Thoracic aorta (tissue), 2 donors: ENCODE measurements at regions not wholly inside any gene's neighbourhood (a gene's known extent, or its start where the extent isn't known, plus 50 kb on each side); places are given as distances from the start of the nearest gene placed in this dataset.

ENCODE experiments used
- ATAC-seq: fragments of 150-250 bp; one replicate; pipeline ENCODE4 v1.8.0; 2017; ENCODE audit warnings: low read depth; ENCODE audit not compliant: insufficient number of reproducible peaks, low FRiP score
- DNase-seq: peaks from one replicate; pipeline ENCODE4 v3.0.0-alpha.2; 2020; ENCODE audit warnings: low spot score
- H3K27ac ChIP-seq, 2 donors: fragments of 200-600 bp; sonication (generic); 1 replicate in 1 of 2; 2 replicates in 1 of 2; pipeline ENCODE4 v1.5.1; 2016; ENCODE audit warnings: mild to moderate bottlenecking in 2 of 2, moderate library complexity in 2 of 2
- H3K27me3 ChIP-seq: fragments of 200-600 bp; sonication (generic); replicated peaks from 2 replicates; pipeline ENCODE4 v1.6.0; 2016; ENCODE audit warnings: mild to moderate bottlenecking; ENCODE audit not compliant: insufficient read depth
- H3K36me3 ChIP-seq: fragments of 200-600 bp; sonication (generic); one replicate; pipeline ENCODE4 v1.5.1; 2016
- H3K4me1 ChIP-seq, 2 donors: fragments of 200-600 bp; sonication (generic); 1 replicate in 1 of 2; 2 replicates in 1 of 2; pipeline versions ENCODE4 v1.5.1 to v1.6.0; 2016; ENCODE audit warnings: low read depth in 2 of 2, mild to moderate bottlenecking in 1 of 2; ENCODE audit not compliant: control insufficient read depth in 1 of 2
- H3K4me3 ChIP-seq: fragments of 200-600 bp; sonication (generic); 2 replicates; pipeline ENCODE4 v1.5.1; 2016; ENCODE audit warnings: mild to moderate bottlenecking
- H3K9me3 ChIP-seq: fragments of 200-600 bp; sonication (generic); 2 replicates; pipeline ENCODE4 v1.5.1; 2016
- CTCF ChIP-seq: fragments of 200-600 bp; sonication (generic); IDR thresholded peaks from one replicate; pipeline ENCODE4 v1.5.1; 2019; ENCODE audit warnings: antibody characterized with exemption

- TF ChIP-seq CTCF, result no peak
- no peak overlapping the region for H3K4me3 ChIP-seq
- H3K4me1 ChIP-seq, result peaks cover 0 to 4% of the 10 kb centered on the region in 2 donors
- no peaks in the 10 kb centered on the region for H3K36me3 ChIP-seq
- H3K27me3 ChIP-seq, result no peaks in the 10 kb centered on the region
- H3K27ac ChIP-seq, result no peak overlapping the region
- H3K9me3 ChIP-seq, result no peaks in the 10 kb centered on the region
- ATAC-seq (no peak), DNase-seq (no peak)
These were observed 269.4 kb downstream of the CTTN start for GRCh38 chr11:70667767-70668166.

- H3K9me3 ChIP-seq, result no peaks in the 10 kb centered on the region
- H3K36me3 ChIP-seq, result no peaks in the 10 kb centered on the region
- no peaks in the 10 kb centered on the region for H3K4me1 ChIP-seq
- H3K27me3 ChIP-seq, result no peaks in the 10 kb centered on the region
- H3K27ac ChIP-seq, result no peak overlapping the region
- DNase-seq (no peak), ATAC-seq (no peak)
- TF ChIP-seq CTCF, result no peak
- H3K4me3 ChIP-seq, result no peak overlapping the region
These were observed 270.2 kb downstream of the CTTN start for GRCh38 chr11:70668204-70669202.

GRCh38 chr11:70669281-70669680 is 271.0 kb downstream of the CTTN start:
- H3K4me1 ChIP-seq, result no peaks in the 10 kb centered on the region
- ATAC-seq (no peak), DNase-seq (no peak)
- no peak overlapping the region for H3K27ac ChIP-seq
- H3K4me3 ChIP-seq, result no peak overlapping the region
- H3K9me3 ChIP-seq, result no peaks in the 10 kb centered on the region
- TF ChIP-seq CTCF, result no peak
- no peaks in the 10 kb centered on the region for H3K27me3 ChIP-seq
- H3K36me3 ChIP-seq, result no peaks in the 10 kb centered on the region

GRCh38 chr11:70669871-70670675 is 271.7 kb downstream of the CTTN start:
- Histone ChIP-seq H3K4me3 (no peak overlapping the region), H3K27ac (no peak overlapping the region), H3K36me3 (no peaks in the 10 kb centered on the region), H3K4me1 (no peaks in the 10 kb centered on the region), H3K9me3 (no peaks in the 10 kb centered on the region), H3K27me3 (no peaks in the 10 kb centered on the region)
- DNase-seq (no peak), ATAC-seq (no peak)
- no peak for TF ChIP-seq CTCF

GRCh38 chr11:70670676-70671034 is 272.3 kb downstream of the CTTN start:
- H3K27me3 ChIP-seq, result no peaks in the 10 kb centered on the region
- DNase-seq, result no peak
- no peak for TF ChIP-seq CTCF

More at GRCh38 chr11:70670676-70671034, 272.3 kb downstream of the CTTN start:
- no peaks in the 10 kb centered on the region for H3K4me1 ChIP-seq
- H3K4me3 ChIP-seq, result no peak overlapping the region
- no peak overlapping the region for H3K27ac ChIP-seq
- H3K36me3 ChIP-seq, result no peaks in the 10 kb centered on the region
- ATAC-seq, result no peak
- no peaks in the 10 kb centered on the region for H3K9me3 ChIP-seq
